Fibroblast of skin of left biceps (primary cell): ENCODE measurements at regions not wholly inside any gene's neighbourhood (a gene's known extent, or its start where the extent isn't known, plus 50 kb on each side); places are given as distances from the start of the nearest gene placed in this dataset.

Experiments
- DNase-seq, 2 experiments: peaks; one replicate each; pipeline ENCODE4 v3.0.0-alpha.2; 2013; ENCODE audit warnings: low read depth in 2 of 2

DNA sequence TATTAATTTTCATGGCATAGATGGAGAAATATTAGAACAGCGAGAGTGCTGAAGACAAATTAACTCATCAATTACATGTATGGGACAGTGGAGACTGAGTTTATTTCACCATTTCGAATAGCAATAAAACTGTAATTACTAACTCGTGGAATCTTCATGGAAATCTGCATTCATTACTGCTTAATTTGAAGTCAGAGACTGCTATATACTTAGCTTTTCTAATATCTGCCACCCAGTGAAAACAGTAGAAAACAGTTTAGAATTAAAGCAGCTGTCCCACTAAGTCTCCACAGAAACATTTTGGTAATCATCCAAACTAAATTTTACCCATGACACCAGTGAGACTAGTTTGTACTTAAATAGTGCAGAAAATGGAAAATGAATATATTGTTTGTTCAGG lies 56.8 kb downstream of the IZUMO3 start:
- DNase-seq, result no peak

DNA sequence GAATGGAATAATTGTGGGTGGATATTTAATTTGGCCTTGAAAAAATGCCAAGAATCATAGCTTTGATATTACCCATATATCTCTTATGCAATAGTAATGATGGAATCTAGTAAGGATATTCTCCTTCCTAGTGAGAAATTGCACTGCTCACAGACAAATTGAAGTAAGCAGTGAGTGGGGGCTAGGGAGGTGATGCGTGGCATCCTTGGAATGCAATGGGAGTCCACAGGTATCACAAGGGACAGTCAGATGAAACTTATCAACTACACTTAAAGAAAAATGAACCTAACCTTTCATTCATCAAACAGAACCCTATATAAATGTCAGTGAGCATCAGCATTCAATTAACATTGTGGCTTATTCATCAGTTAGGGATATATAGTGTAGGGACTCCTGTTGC lies 57.8 kb downstream of the IZUMO3 start:
- DNase-seq, result no peak

DNA sequence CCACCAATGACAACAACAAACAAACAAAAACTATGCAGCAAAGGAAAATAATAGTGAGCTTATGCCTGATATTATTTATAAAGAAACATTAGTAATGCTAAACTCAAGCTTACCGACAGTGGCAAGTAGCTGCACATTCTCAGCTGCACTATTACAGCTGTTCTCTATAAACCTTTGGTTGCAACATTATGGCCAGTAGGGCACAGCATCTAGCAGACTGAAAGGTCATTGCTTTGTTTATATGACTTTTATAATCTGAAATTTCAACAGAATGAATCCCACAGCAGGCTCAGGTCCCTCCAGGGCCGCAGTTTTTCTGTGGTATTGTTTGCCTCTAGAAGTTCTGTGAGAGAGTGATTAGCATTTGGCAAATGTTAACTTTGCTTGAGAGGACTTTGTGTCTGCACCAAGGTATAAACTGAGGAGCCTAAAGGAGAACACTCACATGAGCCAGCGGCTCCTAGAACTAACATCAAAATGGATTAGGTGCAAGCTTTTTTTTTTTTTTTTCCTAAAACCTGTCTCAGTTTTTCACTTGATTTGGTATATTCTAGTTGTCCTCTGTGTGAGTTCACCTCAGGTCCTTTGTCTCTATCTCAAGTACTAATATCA lies 58.3 kb downstream of the IZUMO3 start:
- DNase-seq, result no peak

DNA sequence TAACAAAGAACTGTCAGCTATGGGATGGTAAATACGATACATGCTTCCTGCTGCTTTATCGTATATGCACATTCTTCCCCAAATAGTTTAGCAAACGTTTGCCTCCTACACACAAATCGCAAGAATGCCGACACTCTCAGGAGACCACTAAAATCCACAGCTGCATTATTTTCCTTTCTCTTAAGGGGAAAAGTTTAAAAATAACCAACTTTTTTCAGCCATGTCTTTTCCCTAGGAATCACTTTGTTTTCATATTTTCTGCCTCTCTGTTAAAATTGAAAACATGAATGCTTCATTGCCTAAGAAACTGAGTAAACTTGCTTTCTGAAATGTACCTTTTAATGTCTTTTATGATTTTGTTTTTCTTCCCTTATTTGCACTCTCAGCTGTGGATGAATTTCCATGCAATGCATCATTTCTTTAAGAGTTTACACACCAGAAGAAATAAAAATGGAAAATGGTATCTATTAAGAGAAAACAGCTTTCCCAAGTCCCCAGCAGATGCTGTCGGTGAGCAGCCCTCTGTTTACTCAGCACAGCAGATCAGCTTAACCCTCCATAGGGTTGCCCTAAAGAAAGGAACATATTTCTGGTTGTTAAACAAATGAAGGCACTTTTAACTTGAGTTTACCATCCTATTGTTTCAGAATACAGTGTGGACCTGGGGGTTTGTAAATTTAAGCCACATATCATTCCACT lies 66.2 kb downstream of the IZUMO3 start:
- peak; percentile 49 to 54 for DNase-seq

DNA sequence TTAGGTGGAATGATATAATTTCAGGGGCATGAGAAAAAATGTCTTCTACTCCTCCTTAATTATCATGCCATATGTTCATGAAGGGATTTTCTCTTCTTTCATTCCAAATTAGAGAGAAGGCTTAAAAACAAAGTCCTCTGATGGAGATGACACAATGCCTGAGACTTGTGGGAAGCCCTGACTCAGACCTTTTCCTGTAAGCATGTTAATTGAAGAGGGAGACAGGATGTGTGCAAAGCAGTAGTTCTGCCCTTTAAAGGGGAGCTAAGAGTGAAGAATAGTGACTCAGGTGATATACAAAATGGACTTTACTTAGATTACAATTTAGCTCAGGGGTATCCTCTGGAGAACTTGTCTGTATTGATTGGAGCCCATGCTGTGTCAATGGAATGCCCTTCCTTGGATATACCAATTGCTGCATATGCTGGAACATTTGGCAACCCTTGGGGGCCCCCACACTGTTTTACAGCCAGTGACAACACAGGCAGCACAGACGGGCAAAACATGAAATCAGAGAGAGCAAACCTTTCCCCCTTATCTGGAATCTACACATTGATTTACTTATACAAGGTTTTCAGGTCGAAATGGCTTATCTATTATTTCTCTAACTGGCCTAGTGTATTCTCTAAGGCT lies 81.3 kb downstream of the IZUMO3 start:
- DNase-seq, result peak; percentile 61 to 78

DNA sequence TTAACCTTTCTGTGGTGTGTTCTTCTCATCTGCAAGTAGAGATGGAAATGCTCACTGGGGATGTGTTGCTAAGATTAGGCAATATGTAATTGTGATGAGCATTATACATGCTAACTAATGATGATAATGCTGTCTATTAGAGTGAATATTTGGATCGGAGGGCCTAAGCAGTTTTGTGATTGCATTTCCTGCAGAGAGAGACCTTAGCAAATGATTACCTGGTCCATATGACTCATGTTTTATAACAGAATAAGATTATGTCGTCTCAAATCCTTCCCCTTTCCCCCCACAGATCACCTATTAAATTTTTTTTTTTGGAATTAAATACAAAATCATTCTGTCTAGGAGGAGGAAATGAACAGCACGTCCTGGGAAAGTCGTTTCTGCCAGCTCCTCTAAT lies 82.7 kb downstream of the IZUMO3 start:
- DNase-seq, result no peak

DNA sequence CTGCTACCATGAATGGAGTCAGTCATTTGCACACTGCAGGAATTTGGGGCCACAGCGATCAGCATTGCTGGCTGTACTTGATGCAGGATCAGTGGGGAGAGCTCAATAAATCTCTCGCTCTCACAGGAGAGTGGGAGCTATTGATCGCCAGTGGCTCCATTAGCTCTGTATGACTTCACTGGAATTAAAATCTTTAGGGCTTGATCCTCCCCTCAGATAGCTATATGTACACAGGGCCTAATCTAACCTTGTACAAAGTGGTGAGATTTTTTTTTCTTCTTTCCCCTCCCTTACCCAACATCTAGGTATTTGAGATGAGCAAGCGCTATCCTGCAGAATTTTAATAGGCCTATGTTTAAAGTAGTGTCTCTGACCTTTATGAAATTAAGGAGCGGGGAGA lies 84.9 kb downstream of the IZUMO3 start:
- no peak for DNase-seq

DNA sequence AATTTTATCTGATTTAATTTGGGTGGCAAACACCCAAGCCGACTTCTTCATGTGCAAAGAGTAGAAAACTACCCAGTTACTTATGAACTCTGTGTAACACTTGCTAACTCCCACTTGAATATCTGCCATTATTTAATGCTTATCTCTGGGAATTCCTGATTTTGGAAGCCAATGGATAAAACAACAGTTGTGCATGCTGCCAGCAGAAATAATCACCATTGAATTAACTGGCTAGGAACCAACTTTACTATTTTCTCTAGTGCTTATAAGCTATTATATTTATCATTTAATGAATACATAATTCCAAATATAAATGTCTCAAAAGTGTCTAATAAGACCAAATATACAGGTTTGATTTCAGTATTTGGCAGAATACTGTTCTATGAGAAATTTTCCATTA lies 85.7 kb downstream of the IZUMO3 start:
- no peak for DNase-seq

DNA sequence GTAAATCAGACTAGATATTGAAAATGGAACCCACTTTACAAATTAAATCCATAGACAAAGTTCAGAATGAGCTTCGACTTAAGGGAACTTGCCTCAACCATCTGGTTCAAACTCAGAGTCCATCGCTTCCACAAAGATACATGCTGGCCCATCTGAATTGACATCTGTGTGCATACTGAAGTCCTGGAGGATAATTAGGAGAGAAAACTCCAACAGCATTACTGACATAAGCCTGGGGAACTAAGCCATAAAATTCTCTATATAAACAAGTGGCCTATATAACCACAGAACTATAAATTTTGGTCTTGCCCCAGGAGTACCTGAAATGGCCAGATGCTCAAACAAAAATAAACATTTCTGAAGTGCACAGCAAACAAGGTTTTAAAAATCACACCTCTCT lies 94.4 kb downstream of the IZUMO3 start:
- DNase-seq, result no peak

DNA sequence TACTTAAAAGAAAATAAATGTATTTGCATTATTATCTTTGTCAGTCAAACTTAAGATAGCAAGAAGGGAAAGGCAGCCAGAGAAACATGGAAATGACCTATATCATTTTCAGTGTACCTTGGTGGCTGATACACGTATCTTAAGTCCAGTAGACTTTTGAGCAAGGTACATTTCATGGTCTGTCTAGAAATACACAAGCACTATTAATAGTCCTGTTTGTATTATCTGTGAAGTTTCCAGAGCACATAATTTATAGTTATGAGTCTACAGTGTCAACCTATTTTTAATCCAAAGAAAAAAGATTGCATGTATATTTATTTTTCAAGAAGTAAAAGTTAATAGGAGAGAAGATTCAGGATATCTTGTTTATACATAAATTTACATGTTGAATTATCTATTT lies 95.7 kb downstream of the IZUMO3 start:
- DNase-seq, result no peak

DNA sequence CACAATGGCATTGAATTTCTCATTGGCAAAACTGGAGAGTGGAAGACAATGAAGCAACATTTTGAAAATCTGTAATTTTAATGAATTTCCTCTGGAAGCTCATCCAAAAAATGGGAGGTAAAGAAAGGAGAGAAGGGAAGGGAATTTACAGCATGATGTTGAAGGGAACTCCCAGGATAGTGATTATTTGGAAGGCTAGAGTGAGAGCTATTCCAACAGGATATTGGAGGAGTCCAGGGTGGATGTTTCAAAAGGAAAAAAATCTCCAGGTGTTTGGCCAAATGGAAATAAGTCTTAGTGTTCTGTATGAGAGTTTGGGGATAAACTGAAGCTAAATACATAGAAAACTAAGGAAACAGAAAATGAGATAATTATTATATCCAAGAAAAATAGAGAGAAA lies 106.2 kb downstream of the IZUMO3 start:
- no peak for DNase-seq

DNA sequence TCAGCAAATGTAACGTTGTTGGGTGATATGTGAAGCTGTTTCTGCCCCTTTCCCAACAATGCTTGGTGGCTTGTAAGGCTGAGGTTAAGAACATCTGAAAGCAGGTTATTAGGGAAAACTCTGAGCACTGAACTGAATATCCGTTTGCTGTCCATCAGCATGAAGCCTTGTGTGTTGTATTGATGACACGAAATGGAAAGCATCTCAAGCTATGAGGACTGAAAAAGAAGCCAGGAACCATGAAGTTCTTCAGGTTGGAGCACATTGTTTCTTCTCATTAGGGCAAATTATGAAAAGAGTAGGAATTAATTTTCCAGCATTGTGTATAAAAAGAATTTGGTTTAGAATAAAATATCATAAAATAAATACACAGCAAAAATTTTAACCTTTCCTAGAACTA lies 106.8 kb downstream of the IZUMO3 start:
- no peak for DNase-seq

DNA sequence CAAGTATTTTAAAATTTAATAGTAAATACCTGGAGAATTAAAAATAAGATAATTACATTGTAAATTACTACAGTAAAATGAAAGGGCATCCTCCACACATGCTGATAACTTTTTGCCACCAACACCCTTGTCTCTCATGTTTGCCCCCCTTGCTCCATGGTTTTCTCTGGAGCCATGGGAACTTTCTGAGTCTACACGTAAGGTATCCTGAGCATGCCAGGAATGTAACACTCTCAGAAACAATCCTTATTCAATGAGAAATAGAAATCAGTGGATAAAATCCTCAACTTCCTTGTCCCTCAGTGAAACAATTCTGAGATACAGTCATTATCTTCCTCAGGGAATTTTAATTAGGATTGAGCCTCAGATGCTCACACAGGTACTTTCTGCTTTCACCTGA lies 108.9 kb downstream of the IZUMO3 start:
- peak in 1 of 2 experiments; percentile 9 for DNase-seq

DNA sequence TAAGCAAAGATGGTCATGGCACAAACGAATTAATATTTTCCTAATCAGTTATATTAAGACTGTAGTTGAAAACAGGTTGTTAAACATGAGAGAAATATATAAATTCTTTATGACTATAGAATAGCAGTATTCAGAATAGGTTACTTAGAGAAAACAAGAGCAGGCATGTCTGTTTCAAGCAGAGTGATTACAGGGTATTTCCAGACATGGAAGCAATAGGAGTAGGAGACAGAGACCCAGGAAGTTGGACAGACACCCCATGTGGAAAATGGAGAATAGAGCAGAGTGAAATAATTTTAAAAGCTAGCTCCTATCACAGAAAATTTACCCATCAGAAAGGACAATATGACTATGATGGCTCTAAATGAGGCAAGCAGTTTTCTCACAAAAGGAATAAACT lies 111.5 kb downstream of the IZUMO3 start:
- no peak for DNase-seq

DNA sequence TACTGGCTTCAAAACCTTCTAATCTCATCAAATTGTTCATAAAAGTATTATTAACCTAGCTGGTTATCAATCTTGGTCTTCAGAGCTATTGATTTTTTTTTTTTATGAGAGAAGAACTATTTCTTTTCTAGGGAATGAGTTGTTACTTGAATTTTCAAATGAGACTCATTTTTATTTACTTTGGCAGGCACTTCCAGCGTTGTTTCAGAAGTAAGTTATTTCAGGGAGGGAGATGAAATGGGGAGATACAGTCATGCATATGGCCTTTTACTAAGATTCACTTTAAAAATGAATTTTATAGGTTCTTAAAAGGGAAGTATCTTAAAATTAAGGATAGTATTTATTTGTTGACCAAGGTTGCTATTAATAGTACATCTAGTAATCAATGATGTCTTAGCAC lies 129.6 kb downstream of the IZUMO3 start:
- peak in 1 of 2 experiments; percentile 6 for DNase-seq

DNA sequence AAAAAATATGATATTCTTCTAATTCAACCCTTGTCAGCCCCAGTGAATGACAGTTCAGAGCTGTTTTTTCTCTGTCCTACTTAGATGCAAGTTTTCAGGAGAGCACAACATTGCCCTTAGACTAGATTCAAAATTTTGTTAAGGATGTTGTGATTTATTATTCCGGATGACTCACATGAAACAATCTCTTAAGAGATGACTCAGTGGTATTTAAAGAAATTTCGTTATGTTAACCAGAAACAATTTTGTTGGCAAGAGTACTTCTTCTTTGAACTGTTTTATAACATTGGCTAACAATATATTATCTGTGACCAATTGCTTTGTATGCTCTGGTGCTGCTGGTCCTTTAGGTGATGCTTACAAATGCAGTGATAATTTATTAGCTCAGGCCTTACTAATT lies 132.0 kb downstream of the IZUMO3 start:
- peak; percentile 23 to 47 for DNase-seq

DNA sequence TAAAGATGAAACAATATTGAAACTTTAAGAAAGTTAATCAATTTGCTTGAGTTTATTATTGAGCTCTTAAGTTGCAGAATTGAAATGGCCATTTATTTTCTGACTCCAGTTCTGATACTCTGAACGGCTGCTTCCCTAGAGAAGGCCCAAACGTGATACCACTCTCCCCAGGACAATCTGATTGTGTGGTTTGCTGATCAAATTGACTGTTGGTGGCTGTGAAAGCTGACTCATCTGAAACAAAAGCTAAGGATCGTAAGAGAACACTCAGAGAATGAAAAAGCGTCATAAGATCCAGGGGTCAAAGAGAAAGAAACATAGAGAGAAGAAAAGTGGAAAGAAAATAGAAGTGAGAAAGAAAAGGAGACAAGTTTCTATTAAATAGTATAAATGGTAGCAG lies 147.2 kb downstream of the IZUMO3 start:
- DNase-seq, result no peak

DNA sequence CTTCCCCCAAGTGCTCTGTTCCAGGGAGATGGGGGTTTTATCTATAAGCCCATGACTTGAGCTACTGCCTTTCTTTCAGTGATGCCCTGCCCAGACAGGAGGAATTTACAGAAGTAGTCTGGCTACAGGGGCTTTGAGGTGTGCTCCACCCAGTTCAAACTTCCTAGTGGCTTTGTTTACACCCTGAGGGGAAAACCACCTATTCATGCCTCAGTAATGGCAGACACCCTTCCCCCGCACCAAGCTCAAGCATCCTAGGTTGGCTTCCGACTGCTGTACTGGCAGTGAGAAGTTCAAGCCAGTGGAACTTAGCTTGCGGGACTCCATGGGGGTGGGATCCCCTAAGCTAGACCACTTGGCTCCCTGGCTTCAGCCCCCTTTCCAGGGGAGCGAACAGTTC lies 154.6 kb downstream of the IZUMO3 start:
- no peak for DNase-seq

DNA sequence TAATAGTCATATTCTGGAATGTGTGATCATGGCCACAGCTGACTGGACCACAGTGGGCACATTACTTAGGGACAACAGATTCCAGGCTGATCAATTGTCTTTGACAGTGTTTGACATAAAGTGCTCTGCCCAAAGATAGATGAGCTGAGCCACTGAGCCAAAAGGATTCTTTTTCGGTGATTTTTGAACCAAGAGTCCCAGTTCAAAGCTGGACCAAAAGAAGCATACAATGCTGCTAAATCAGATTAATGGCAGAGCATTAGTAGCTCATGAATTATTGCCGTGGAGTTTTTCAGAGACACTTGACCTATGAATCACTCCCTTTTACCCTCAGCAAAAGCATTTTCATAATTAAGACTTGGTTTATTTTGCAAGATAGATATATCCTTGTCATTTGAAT lies 160.6 kb downstream of the IZUMO3 start:
- no peak for DNase-seq

DNA sequence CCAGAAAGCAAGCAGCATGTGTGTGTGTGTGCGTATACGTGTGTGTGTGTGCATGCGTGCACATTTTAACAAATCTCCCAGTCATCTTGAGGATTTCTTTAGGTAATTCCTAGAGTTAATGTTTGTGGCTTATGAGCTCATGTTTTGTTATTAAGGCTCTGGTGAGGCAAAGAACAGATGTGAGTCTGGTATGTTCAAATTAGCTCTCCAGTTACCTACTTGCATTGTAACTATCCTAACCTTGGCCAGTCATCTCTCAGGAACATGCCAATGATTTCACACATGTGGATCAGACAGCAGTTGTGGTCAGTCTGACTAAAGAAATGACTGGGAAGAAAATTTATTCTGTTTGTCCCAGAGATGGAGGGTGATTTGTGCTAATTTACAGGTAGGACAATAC lies 163.1 kb downstream of the IZUMO3 start:
- DNase-seq, result peak; percentile 37 to 44

DNA sequence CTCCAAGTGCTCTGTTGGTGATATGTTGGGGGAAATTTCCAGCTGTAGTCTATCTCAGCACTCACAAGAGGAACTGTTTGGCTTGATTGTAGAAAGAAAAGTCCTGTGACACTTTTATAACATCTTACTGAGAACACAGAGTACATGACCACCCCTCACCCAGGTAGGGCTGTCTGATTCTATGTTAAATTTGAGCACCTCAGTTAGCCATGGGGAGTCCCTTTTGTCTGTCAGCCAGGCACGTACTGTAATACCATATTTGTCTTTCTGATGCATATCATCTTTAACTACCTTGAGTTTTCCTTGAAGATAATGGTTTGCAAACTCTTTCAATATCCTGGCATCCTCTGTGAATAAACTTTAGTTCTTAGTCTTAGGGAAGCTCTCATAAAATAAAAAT lies 164.5 kb downstream of the IZUMO3 start:
- no peak for DNase-seq

DNA sequence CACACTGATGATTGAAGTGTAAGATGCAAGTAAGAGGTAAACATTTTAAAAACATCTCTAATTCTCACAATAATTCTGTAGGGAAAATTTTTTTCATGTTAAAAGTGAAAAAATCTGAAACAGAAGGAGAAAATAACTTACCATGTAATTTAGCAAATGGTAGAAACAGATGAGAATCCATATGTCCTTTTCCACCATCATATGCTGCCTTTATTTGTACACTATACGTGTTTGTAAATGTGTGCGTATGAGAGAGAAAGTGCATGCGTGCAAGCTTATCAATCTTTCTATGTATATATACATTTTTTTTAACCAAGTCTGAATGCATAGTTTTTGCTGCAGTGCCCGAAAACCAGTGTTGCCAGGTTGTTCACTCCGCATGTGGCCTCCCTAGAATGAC lies 186.7 kb downstream of the IZUMO3 start:
- no peak for DNase-seq

DNA sequence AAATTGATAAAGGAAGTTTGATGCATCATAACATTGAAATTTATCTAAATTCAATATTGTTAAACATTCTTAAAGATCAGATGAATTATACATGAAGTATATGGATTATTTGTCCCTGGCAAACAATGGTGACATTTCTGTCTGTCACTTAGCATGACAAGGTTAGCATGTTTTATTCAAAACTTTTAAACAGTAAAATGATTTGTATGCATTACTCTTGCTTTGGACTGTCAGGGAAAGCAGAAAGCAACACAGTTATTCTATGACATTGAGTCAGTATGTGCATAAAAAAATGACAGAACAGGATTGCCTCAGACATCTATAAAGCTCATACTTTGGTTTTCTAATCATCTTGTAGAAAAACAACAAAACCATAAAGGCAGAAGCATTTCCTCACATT lies 193.7 kb downstream of the IZUMO3 start:
- DNase-seq, result no peak
